Spleen (tissue), 11 donors: ENCODE measurements at regions not wholly inside any gene's neighbourhood (a gene's known extent, or its start where the extent isn't known, plus 50 kb on each side); places are given as distances from the start of the nearest gene placed in this dataset.

Experiments used
- DNase-seq: peaks from one replicate; pipeline ENCODE4 v3.0.0-alpha.2; 2020
- H3K27ac ChIP-seq, 8 donors: fragments of 200-600 bp; sonication (generic) in 7 of 8; 1 replicate in 4 of 8; 2 replicates in 4 of 8; pipeline versions ENCODE4 v1.5.0 to v1.8.0; 2016 to 2021; ENCODE audit warnings: inconsistent platforms in 4 of 8, mild to moderate bottlenecking in 4 of 8, moderate library complexity in 1 of 8
- H3K27me3 ChIP-seq, 7 donors: fragments of 200-600 bp; sonication (generic) in 6 of 7; replicated peaks in 1 of 7; 1 replicate in 4 of 7; 2 replicates in 3 of 7; pipeline versions ENCODE4 v1.5.0 to v1.8.0; 2016 to 2021; ENCODE audit warnings: inconsistent platforms in 3 of 7, mild to moderate bottlenecking in 1 of 7
- H3K36me3 ChIP-seq, 6 donors: fragments of 200-600 bp; sonication (generic) in 5 of 6; 1 replicate in 4 of 6; 2 replicates in 2 of 6; pipeline versions ENCODE4 v1.5.0 to v1.8.0; 2016 to 2021; ENCODE audit warnings: inconsistent platforms in 2 of 6
- H3K4me1 ChIP-seq, 6 donors: fragments of 200-600 bp; sonication (generic) in 5 of 6; 1 replicate in 3 of 6; 2 replicates in 3 of 6; pipeline versions ENCODE4 v1.5.0 to v1.8.0; 2016 to 2021; ENCODE audit warnings: inconsistent platforms in 3 of 6
- H3K4me3 ChIP-seq, 8 donors: fragments of 200-600 bp; sonication (generic) in 7 of 8; 1 replicate in 4 of 8; 2 replicates in 4 of 8; pipeline versions ENCODE4 v1.5.0 to v1.8.0; 2016 to 2021; ENCODE audit warnings: inconsistent platforms in 4 of 8, mild to moderate bottlenecking in 4 of 8, moderate library complexity in 2 of 8
- H3K9me3 ChIP-seq, 8 donors: fragments of 200-600 bp; sonication (generic) in 7 of 8; 1 replicate in 4 of 8; 2 replicates in 4 of 8; pipeline versions ENCODE4 v1.5.0 to v1.8.0; 2016 to 2021; ENCODE audit warnings: inconsistent platforms in 4 of 8
- CTCF ChIP-seq, 11 experiments: fragments of 200-600 bp in 7 of 11; fragments of 450-650 bp in 4 of 11; sonication (generic) in 4 of 11; IDR thresholded peaks in 8 of 11; conservative IDR thresholded peaks in 3 of 11; 1 replicate in 7 of 11; 2 replicates in 4 of 11; pipeline versions ENCODE4 v1.4.0 to v1.8.0; 2016 to 2021; ENCODE audit warnings: antibody characterized with exemption in 11 of 11, inconsistent platforms in 4 of 11, mild to moderate bottlenecking in 1 of 11
- POLR2A ChIP-seq, 3 donors: fragments of 450-650 bp; IDR thresholded peaks; one replicate each; pipeline ENCODE4 v1.5.1; 2017; ENCODE audit warnings: antibody characterized with exemption in 3 of 3, mild to moderate bottlenecking in 1 of 3
- POLR2AphosphoS5 ChIP-seq, 3 donors: sonication (generic); formaldehyde crosslinking; IDR thresholded peaks; one replicate each; pipeline ENCODE4 v1.5.1; 2017; ENCODE audit warnings: antibody characterized with exemption in 3 of 3
- WGBS, 5 donors: extraction: QIAGEN DNeasy Blood & Tissue Kit in 3 of 5; methylation state at CpG; one replicate each; pipeline versions ENCODE4 v1.1.5 to v1.1.7; 2013 to 2018; 5-methylcytosine and 5-hydroxymethylcytosine counted together
- intact Hi-C: fragments of 100-400 bp; cut with DNase I; formaldehyde crosslinking; loops from one replicate; pipeline ENCODE4 v1.15.0; 2023; ENCODE audit warnings: low total_unique reads
- donor health status: healthy with polysubstance abuse.
- donor health status: DM: no; HTN: no; CAD: no; lungs with moderate emphysema.
- donor health status: DM: no; HTN: no; CAD: no.
- donor health status: Bipolar disorder and iron deficiency.
- donor health status: healthy.
- donor health status: DM: no; HTN: no; CAD: no.
- donor health status: DM: yes; HTN: yes; CAD: no.

GRCh38 chr3:72388117-72388516, 460.1 kb downstream of the SHQ1 start:
- Histone ChIP-seq H3K9me3 (no peaks in the 10 kb centered on the region), H3K4me1 (peaks cover 13 to 99% (median 73%) of the 10 kb centered on the region in 6 donors), H3K4me3 (no peak overlapping the region), H3K27me3 (no peaks in the 10 kb centered on the region), H3K36me3 (no peaks in the 10 kb centered on the region), H3K27ac (no peak overlapping the region)
- no peak for TF ChIP-seq POLR2AphosphoS5 (IDR thresholded peaks at IDR 0.05)
- no peak for TF ChIP-seq POLR2A (IDR thresholded peaks at IDR 0.05)
- no peak for TF ChIP-seq CTCF (IDR thresholded peaks at IDR 0.05 in 8 of 11, conservative IDR thresholded peaks at IDR 0.05 in 3 of 11)
- no peak for DNase-seq
- intact Hi-C loops = no loop called here
- 91 to 98% (median 94%) methylated on average over 4 of the region's 4 CpGs for WGBS, 5 donors

DNA sequence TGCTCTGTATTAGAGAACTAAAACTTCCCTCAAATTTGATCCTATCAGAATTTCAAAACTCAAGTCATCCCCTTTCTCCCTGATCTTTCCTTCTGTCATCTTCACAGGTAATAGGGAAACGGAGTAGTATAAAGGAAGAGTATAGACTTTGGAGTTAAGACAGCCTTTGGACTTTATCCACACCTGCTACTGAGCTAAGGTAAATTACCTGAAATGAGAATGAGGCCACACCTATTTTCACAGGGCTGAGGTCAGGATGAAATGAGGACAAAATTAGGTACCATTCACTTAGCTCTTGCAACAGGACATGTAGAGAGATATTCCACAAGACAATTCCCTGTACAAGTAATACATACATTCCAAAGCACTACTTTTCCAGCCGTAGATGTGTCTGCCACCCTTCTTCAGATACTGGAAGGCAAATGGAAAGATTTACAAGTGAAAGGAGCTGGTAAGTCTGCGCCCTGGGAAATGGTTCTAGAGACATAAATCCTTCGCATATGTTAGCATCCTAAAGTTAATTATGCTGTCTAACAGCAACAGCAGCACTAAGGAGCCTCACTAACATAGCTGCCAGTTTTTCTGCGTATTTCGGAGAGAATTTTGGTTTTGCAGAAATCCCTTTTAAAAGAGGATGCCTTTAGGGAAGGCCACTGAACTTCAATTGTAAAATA, 461.8 kb downstream of the SHQ1 start:
- peaks cover 13 to 99% (median 69%) of the 10 kb centered on the region in 6 donors for H3K4me1 ChIP-seq
- H3K36me3 ChIP-seq = no peaks in the 10 kb centered on the region
- H3K27me3 ChIP-seq = no peaks in the 10 kb centered on the region
- H3K4me3 ChIP-seq = no peak overlapping the region
- intact Hi-C loops = no loop called here
- no peaks in the 10 kb centered on the region for H3K9me3 ChIP-seq
- 93 to 98% (median 96%) methylated on average over 6 of the region's 6 CpGs for WGBS, 5 donors
- H3K27ac ChIP-seq = no peak overlapping the region
- no peak for TF ChIP-seq POLR2A (IDR thresholded peaks at IDR 0.05)
- no peak for TF ChIP-seq POLR2AphosphoS5 (IDR thresholded peaks at IDR 0.05)
- no peak for TF ChIP-seq CTCF (IDR thresholded peaks at IDR 0.05 in 8 of 11, conservative IDR thresholded peaks at IDR 0.05 in 3 of 11)
- no peak for DNase-seq

DNA sequence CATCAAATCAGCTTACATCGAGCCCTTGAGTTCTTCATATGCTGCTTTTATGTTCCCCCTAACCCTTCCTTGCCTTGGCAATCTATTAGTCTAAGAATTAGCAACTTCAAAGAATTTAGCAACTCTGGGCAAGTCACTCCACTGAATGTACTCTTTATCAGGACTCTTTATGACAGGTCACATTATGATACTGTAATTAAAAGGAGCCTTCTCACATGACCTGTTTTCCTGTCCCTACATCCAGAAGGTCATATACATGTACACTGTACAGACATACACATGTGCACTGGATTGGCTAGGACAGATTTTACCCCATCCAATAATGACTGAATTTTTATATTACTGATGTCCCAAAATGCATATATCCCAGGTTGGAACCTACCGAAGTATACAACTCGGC, 463.1 kb downstream of the SHQ1 start:
- H3K36me3 ChIP-seq = no peaks in the 10 kb centered on the region
- H3K4me1 ChIP-seq = peaks cover 16 to 99% (median 70%) of the 10 kb centered on the region in 6 donors
- TF ChIP-seq CTCF (IDR thresholded peaks at IDR 0.05 in 8 of 11, conservative IDR thresholded peaks at IDR 0.05 in 3 of 11) (no peak), POLR2A (IDR thresholded peaks at IDR 0.05) (no peak), POLR2AphosphoS5 (IDR thresholded peaks at IDR 0.05) (no peak)
- no peak for DNase-seq
- no peaks in the 10 kb centered on the region for H3K27me3 ChIP-seq
- H3K27ac ChIP-seq = no peak overlapping the region
- WGBS, 5 donors = 94 to 96% (median 95%) methylated on average over 3 of the region's 3 CpGs
- no peaks in the 10 kb centered on the region for H3K9me3 ChIP-seq
- intact Hi-C loops = no loop called here
- no peak overlapping the region for H3K4me3 ChIP-seq

DNA sequence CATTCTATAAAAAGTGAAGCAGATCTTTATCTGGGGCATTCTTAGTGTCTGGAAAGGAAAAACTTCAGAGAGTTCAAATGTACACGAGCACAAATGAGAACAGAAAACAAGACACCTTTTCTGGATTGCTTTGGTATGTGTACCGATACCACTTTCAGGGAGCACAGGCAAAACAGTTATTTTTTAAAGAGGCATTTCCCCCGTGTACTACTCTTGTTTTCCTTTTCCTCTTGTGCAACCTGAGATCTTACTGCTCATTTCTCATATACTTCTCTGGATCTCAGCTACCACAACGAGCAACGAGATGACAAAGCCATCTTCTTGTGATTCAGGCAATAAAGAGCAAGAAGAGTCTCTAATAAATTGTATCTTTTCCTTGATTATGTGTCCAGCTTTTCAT, 463.6 kb downstream of the SHQ1 start:
- no peak for TF ChIP-seq POLR2AphosphoS5 (IDR thresholded peaks at IDR 0.05)
- TF ChIP-seq POLR2A (IDR thresholded peaks at IDR 0.05) = no peak
- no peak for TF ChIP-seq CTCF (IDR thresholded peaks at IDR 0.05 in 8 of 11, conservative IDR thresholded peaks at IDR 0.05 in 3 of 11)
- WGBS, 5 donors = 28 to 43% (median 37%) methylated on average over 5 of the region's 5 CpGs
- intact Hi-C loops = no loop called here
- Histone ChIP-seq H3K4me3 (no peak overlapping the region), H3K4me1 (peaks cover 18 to 99% (median 72%) of the 10 kb centered on the region in 6 donors), H3K9me3 (no peaks in the 10 kb centered on the region), H3K36me3 (no peaks in the 10 kb centered on the region), H3K27me3 (no peaks in the 10 kb centered on the region), H3K27ac (no peak overlapping the region)
- no peak for DNase-seq
